H1 (cell line): ENCODE measurements at regions not wholly inside any gene's neighbourhood (a gene's known extent, or its start where the extent isn't known, plus 50 kb on each side); places are given as distances from the start of the nearest gene placed in this dataset.

Source experiments
- ASH2L ChIP-seq: fragments of 200-600, 300-600 bp; sonication (generic); IDR thresholded peaks from one replicate; pipeline ENCODE4 v1.7.1; 2017; ENCODE audit warnings: low read length
- ATF2 ChIP-seq: IDR thresholded peaks from 2 replicates; pipeline ENCODE4 v1.6.1; 2012; ENCODE audit warnings: low read length, inconsistent platforms
- CBX8 ChIP-seq: fragments of 300-800, 300-1000 bp; sonication (generic); IDR thresholded peaks from 2 replicates; pipeline ENCODE4 v1.7.1; 2016; ENCODE audit warnings: low read depth, low read length, borderline replicate concordance
- CHD2 ChIP-seq: IDR thresholded peaks from 2 replicates; pipeline ENCODE4 v1.6.1; 2012; ENCODE audit warnings: low read length, improper control_type of control experiment
- CHD7 ChIP-seq: fragments of 300-600 bp; sonication (generic); IDR thresholded peaks from 2 replicates; pipeline ENCODE4 v1.7.1; 2012; ENCODE audit warnings: low read length, moderate library complexity, mild to moderate bottlenecking, inconsistent platforms; ENCODE audit not compliant: insufficient replicate concordance
- CREB1 ChIP-seq: IDR thresholded peaks from 2 replicates; pipeline ENCODE4 v1.6.1; 2012; ENCODE audit warnings: inconsistent platforms
- CTBP2 ChIP-seq: IDR thresholded peaks from 2 replicates; pipeline ENCODE4 v1.7.0; 2011; ENCODE audit warnings: borderline replicate concordance, mild to moderate bottlenecking, moderate library complexity, mixed read lengths, low read length; ENCODE audit not compliant: insufficient read depth, insufficient read length
- HDAC6 ChIP-seq: IDR thresholded peaks from one replicate; pipeline ENCODE4 v1.7.1; 2012; ENCODE audit warnings: low read depth, mild to moderate bottlenecking, inconsistent platforms, low read length, moderate library complexity
- KDM5A ChIP-seq: fragments of 200-600 bp; IDR thresholded peaks from 2 replicates; pipeline ENCODE4 v1.7.1; 2012; ENCODE audit warnings: mild to moderate bottlenecking, low read length, inconsistent platforms, mixed read lengths
- SUZ12 ChIP-seq: fragments of 200-600 bp; sonication (generic); IDR thresholded peaks from 2 replicates; pipeline ENCODE4 v1.6.1; 2012; ENCODE audit warnings: mild to moderate bottlenecking, inconsistent platforms, low read length, moderate library complexity, mixed read lengths
- TCF12 ChIP-seq: IDR thresholded peaks from 2 replicates; pipeline ENCODE4 v1.6.1; 2011; ENCODE audit warnings: low read depth, mild to moderate bottlenecking, low read length

- TF ChIP-seq CHD7, result no peak
- no peak for TF ChIP-seq SUZ12
- TF ChIP-seq TCF12, result no peak
- TF ChIP-seq CTBP2, result no peak
- TF ChIP-seq ASH2L, result no peak
- TF ChIP-seq CBX8, result no peak
- TF ChIP-seq ATF2, result no peak
- TF ChIP-seq CREB1, result no peak
- TF ChIP-seq CHD2, result no peak
- TF ChIP-seq KDM5A, result no peak
- TF ChIP-seq HDAC6, result no peak
Observed at GRCh38 chr9:97768746-97769145, 71.6 kb upstream of the XPA start (continued).
